Right lobe of liver (tissue), 6 donors: ENCODE measurements at regions not wholly inside any gene's neighbourhood (a gene's known extent, or its start where the extent isn't known, plus 50 kb on each side); places are given as distances from the start of the nearest gene placed in this dataset.

ENCODE experiments used
- ATAC-seq, 4 donors: fragments of 200-7000 bp; cut with Tn5 transposase; one replicate each; pipeline ENCODE4 v1.9.1; 2020; ENCODE audit warnings: mild to moderate bottlenecking in 4 of 4, moderate library complexity in 4 of 4
- DNase-seq, 3 donors: peaks; one replicate each; pipeline ENCODE4 v3.0.0-alpha.2; 2020
- H3K27ac ChIP-seq, 3 donors: fragments of 200-600 bp; one replicate each; pipeline ENCODE4 v1.8.0; 2022
- H3K27me3 ChIP-seq, 2 donors: fragments of 200-600 bp; one replicate each; pipeline ENCODE4 v1.8.0; 2022
- H3K36me3 ChIP-seq, 4 donors: fragments of 200-600 bp; sonication (generic) in 1 of 4; one replicate each; pipeline versions ENCODE4 v1.5.1 to v1.8.0; 2017 to 2022; ENCODE audit warnings: control low read depth in 1 of 4
- H3K4me1 ChIP-seq, 4 donors: fragments of 200-600 bp; sonication (generic) in 1 of 4; one replicate each; pipeline versions ENCODE4 v1.5.1 to v1.8.0; 2017 to 2022; ENCODE audit warnings: control low read depth in 1 of 4
- H3K4me3 ChIP-seq, 3 donors: fragments of 200-600 bp; one replicate each; pipeline ENCODE4 v1.8.0; 2022
- H3K9me3 ChIP-seq, 4 donors: fragments of 200-600 bp; sonication (generic) in 1 of 4; one replicate each; pipeline versions ENCODE4 v1.5.1 to v1.8.0; 2017 to 2022; ENCODE audit warnings: control low read depth in 1 of 4
- CTCF ChIP-seq, 4 donors: fragments of 200-600 bp in 3 of 4; fragments of 450-650 bp in 1 of 4; IDR thresholded peaks; one replicate each; pipeline versions ENCODE4 v1.5.1 to v1.8.0; 2016 to 2022; ENCODE audit warnings: antibody characterized with exemption in 4 of 4, mild to moderate bottlenecking in 2 of 4
- POLR2A ChIP-seq: fragments of 450-650 bp; IDR thresholded peaks from one replicate; pipeline ENCODE4 v1.6.1; 2017; ENCODE audit warnings: antibody characterized with exemption, mild to moderate bottlenecking
- WGBS: methylation state at CpG from one replicate; pipeline ENCODE4 v1.1.6; 2018; ENCODE audit warnings: low coverage, low lambda C conversion rate; ENCODE audit not compliant: insufficient coverage; ENCODE audit errors: missing lambda C conversion rate; 5-methylcytosine and 5-hydroxymethylcytosine counted together
- intact Hi-C, 2 donors: fragments of 100-400 bp; cut with DNase I; formaldehyde crosslinking; loops; one replicate each; pipeline versions ENCODE4 v1.11.2 to v1.14.1; 2022
- donor health status: DM: no; HTN: yes; CAD: no.
- donor health status: DM: no; HTN: no; CAD: no.
- donor health status: DM: no; HTN: no; CAD: no.
- donor health status: DM: no; HTN: yes; CAD: no.
- donor health status: DM: no; HTN: yes; CAD: no.

GRCh38 chr1:194990483-194990882 lies 1617.8 kb downstream of the KCNT2 start:
- ATAC-seq (no peak), DNase-seq (no peak)
- Histone ChIP-seq H3K4me3 (no peak overlapping the region), H3K36me3 (no peaks in the 10 kb centered on the region), H3K27me3 (no peaks in the 10 kb centered on the region), H3K4me1 (no peaks in the 10 kb centered on the region), H3K9me3 (no peaks in the 10 kb centered on the region), H3K27ac (no peak overlapping the region)
- TF ChIP-seq CTCF (IDR thresholded peaks at IDR 0.05) (no peak), POLR2A (no peak)
- WGBS: 56% methylated on average over 2 of the region's 2 CpGs
- intact Hi-C loops: no loop called here

GRCh38 chr1:194975913-194976312 lies 1632.3 kb downstream of the KCNT2 start:
- DNase-seq (no peak), ATAC-seq (no peak)
- TF ChIP-seq CTCF (IDR thresholded peaks at IDR 0.05) (no peak), POLR2A (no peak)
- Histone ChIP-seq H3K27ac (no peak overlapping the region), H3K4me3 (no peak overlapping the region), H3K9me3 (no peaks in the 10 kb centered on the region), H3K4me1 (no peaks in the 10 kb centered on the region), H3K27me3 (no peaks in the 10 kb centered on the region), H3K36me3 (no peaks in the 10 kb centered on the region)
- 50% methylated on average over 1 of the region's 1 CpG for WGBS
- intact Hi-C loops: no loop called here

GRCh38 chr1:194968916-194969315 lies 1639.3 kb downstream of the KCNT2 start:
- no peaks in the 10 kb centered on the region for H3K36me3 ChIP-seq
- no peaks in the 10 kb centered on the region for H3K27me3 ChIP-seq
- no peak for TF ChIP-seq CTCF (IDR thresholded peaks at IDR 0.05)
- no peak for TF ChIP-seq POLR2A
- no peaks in the 10 kb centered on the region for H3K4me1 ChIP-seq
- DNase-seq (no peak), ATAC-seq (no peak)
- H3K9me3 ChIP-seq: no peaks in the 10 kb centered on the region
- H3K27ac ChIP-seq: no peak overlapping the region
- WGBS: 54% methylated on average over 1 of the region's 1 CpG
- intact Hi-C loops: no loop called here
- H3K4me3 ChIP-seq: no peak overlapping the region

- 40% methylated on average over 1 of the region's 1 CpG for WGBS
Observed at GRCh38 chr1:194959795-194960194, 1648.4 kb downstream of the KCNT2 start.

More at GRCh38 chr1:194959795-194960194, 1648.4 kb downstream of the KCNT2 start:
- H3K4me1 ChIP-seq: no peaks in the 10 kb centered on the region
- DNase-seq (no peak), ATAC-seq (no peak)
- no peaks in the 10 kb centered on the region for H3K36me3 ChIP-seq
- H3K4me3 ChIP-seq: no peak overlapping the region
- no peak overlapping the region for H3K27ac ChIP-seq
- H3K27me3 ChIP-seq: no peaks in the 10 kb centered on the region
- H3K9me3 ChIP-seq: no peaks in the 10 kb centered on the region
- TF ChIP-seq CTCF (IDR thresholded peaks at IDR 0.05) (no peak), POLR2A (no peak)
- intact Hi-C loops: no loop called here
